ENCODE measurements at regions not wholly inside any gene's neighbourhood (a gene's known extent, or its start where the extent isn't known, plus 50 kb on each side); places are given as distances from the start of the nearest gene placed in this dataset.

- TF ChIP-seq SP1 (IDR thresholded peaks at IDR 0.05; ENCODE audit: low read depth), result no peak
- no peak for TF ChIP-seq REST (IDR thresholded peaks at IDR 0.05; ENCODE audit: low read depth)
- TF ChIP-seq TCF7L2 (IDR thresholded peaks at IDR 0.05; ENCODE audit: borderline replicate concordance, extremely low read depth, insufficient read depth, insufficient read length), result no peak
- TF ChIP-seq JUND (IDR thresholded peaks at IDR 0.05), result no peak
- Histone ChIP-seq H3K36me3 (ENCODE audit: control insufficient read depth in 1 of 2, insufficient read depth in 2 of 2, low read length in 2 of 2) (no peaks in the 10 kb centered on the region), H4K20me1 (ENCODE audit: insufficient read depth) (no peaks in the 10 kb centered on the region), H3K9me3 (ENCODE audit: control insufficient read depth in 1 of 2, insufficient read depth in 1 of 2, low read depth in 1 of 2, low read length in 2 of 2) (no peaks in the 10 kb centered on the region), H3K9me2 (ENCODE audit: insufficient read depth) (no peaks in the 10 kb centered on the region), H2AFZ (ENCODE audit: low read depth, low read length, poor library complexity, severe bottlenecking) (no peak overlapping the region), H3K27ac (ENCODE audit: low read depth, low read length) (no peak overlapping the region), H3K4me3 (replicated peaks in 1 of 2; ENCODE audit: low read depth in 1 of 2, low read length in 2 of 2) (no peak overlapping the region), H3K4me2 (ENCODE audit: low read length) (no peak overlapping the region), H3K4me1 (ENCODE audit: control insufficient read depth in 1 of 2, insufficient read depth in 2 of 2, low read length in 2 of 2) (no peaks in the 10 kb centered on the region), H3K79me2 (ENCODE audit: insufficient read depth, low read length) (no peaks in the 10 kb centered on the region), H3K27me3 (ENCODE audit: insufficient read depth, low read length) (no peaks in the 10 kb centered on the region), H3K9ac (ENCODE audit: low read length) (no peak overlapping the region)
- ChIA-PET POLR2A (no interaction called here), RAD21 (ENCODE audit: low non-redundant PET in 1 of 2, low total read pairs in 2 of 2, uncharacterized antibody in 2 of 2, unreplicated experiment in 2 of 2) (no interaction called here), CTCF (no interaction called here)
- BruUV-seq (replicated peaks), result no TSS peak
- intact Hi-C loops (cut with micrococcal nuclease), result no loop called here
- ATAC-seq, result no peak
- no peak for DNase-seq (ENCODE audit: low read depth, low spot score)
Measured at GRCh38 chr13:103157016-103157415, 90.8 kb upstream of the SLC10A2 start.

- Histone ChIP-seq H3K4me2 (ENCODE audit: low read length) (no peak overlapping the region), H4K20me1 (ENCODE audit: insufficient read depth) (no peaks in the 10 kb centered on the region), H3K9me2 (ENCODE audit: insufficient read depth) (no peaks in the 10 kb centered on the region), H3K9ac (ENCODE audit: low read length) (no peak overlapping the region), H3K79me2 (ENCODE audit: insufficient read depth, low read length) (no peaks in the 10 kb centered on the region), H3K9me3 (ENCODE audit: control insufficient read depth in 1 of 2, insufficient read depth in 1 of 2, low read depth in 1 of 2, low read length in 2 of 2) (no peaks in the 10 kb centered on the region), H3K27ac (ENCODE audit: low read depth, low read length) (no peak overlapping the region), H3K27me3 (ENCODE audit: insufficient read depth, low read length) (no peaks in the 10 kb centered on the region), H3K4me1 (ENCODE audit: control insufficient read depth in 1 of 2, insufficient read depth in 2 of 2, low read length in 2 of 2) (no peaks in the 10 kb centered on the region), H3K4me3 (replicated peaks in 1 of 2; ENCODE audit: low read depth in 1 of 2, low read length in 2 of 2) (no peak overlapping the region), H3K36me3 (ENCODE audit: control insufficient read depth in 1 of 2, insufficient read depth in 2 of 2, low read length in 2 of 2) (no peaks in the 10 kb centered on the region), H2AFZ (ENCODE audit: low read depth, low read length, poor library complexity, severe bottlenecking) (no peak overlapping the region)
- ChIA-PET RAD21 (ENCODE audit: low non-redundant PET in 1 of 2, low total read pairs in 2 of 2, uncharacterized antibody in 2 of 2, unreplicated experiment in 2 of 2) (no interaction called here), POLR2A (no interaction called here), CTCF (no interaction called here)
- no TSS peak for BruUV-seq (replicated peaks)
- intact Hi-C loops (cut with micrococcal nuclease), result no loop called here
- no peak for DNase-seq (ENCODE audit: low read depth, low spot score)
- no peak for ATAC-seq
- TF ChIP-seq EZH2phosphoT487 (IDR thresholded peaks at IDR 0.05; ENCODE audit: borderline replicate concordance) (no peak), ZBTB33 (IDR thresholded peaks at IDR 0.05; ENCODE audit: extremely low read depth, insufficient replicate concordance, low read length) (no peak), SIN3A (IDR thresholded peaks at IDR 0.05; ENCODE audit: low read depth) (no peak), ELF1 (IDR thresholded peaks at IDR 0.05; ENCODE audit: borderline replicate concordance, low read depth) (no peak), RAD21 (IDR thresholded peaks at IDR 0.05; ENCODE audit: low read depth) (no peak), YY1 (IDR thresholded peaks at IDR 0.05; ENCODE audit: extremely low read depth, insufficient replicate concordance, low read depth, low read length) (no peak), CTCF (IDR thresholded peaks at IDR 0.05 in 2 of 3, conservative IDR thresholded peaks at IDR 0.05 in 1 of 3; ENCODE audit: borderline replicate concordance in 1 of 3, insufficient read depth in 1 of 3, low read depth in 2 of 3, low read length in 2 of 3) (no peak), ZNF274 (IDR thresholded peaks at IDR 0.05; ENCODE audit: low read depth, low read length) (no peak)
Measured at GRCh38 chr13:103156346-103156998, 90.3 kb upstream of the SLC10A2 start.

Data from HCT116 (cell line).